ENCODE measurements at regions not wholly inside any gene's neighbourhood (a gene's known extent, or its start where the extent isn't known, plus 50 kb on each side); places are given as distances from the start of the nearest gene placed in this dataset.
"Not testable (repeated sequence)": the region's sequence is repeated elsewhere in the genome, so short reads cannot be mapped to it uniquely, and the experiment has no call there.

- no peak overlapping the region for H3K4me3 ChIP-seq (ENCODE audit: low read depth, low read length)
- TF ChIP-seq CTCF (IDR thresholded peaks at IDR 0.05; ENCODE audit: insufficient read depth, low read length), result no peak
- DNase-seq (ENCODE audit: low read depth), result no peak
Observed at GRCh38 chrX:94288972-94289371, 615.0 kb downstream of the FAM133A start.

GRCh38 chrX:94302446-94302845, 628.4 kb downstream of the FAM133A start:
- DNase-seq (ENCODE audit: low read depth), result no peak
- no peak for TF ChIP-seq CTCF (IDR thresholded peaks at IDR 0.05; ENCODE audit: insufficient read depth, low read length)
- H3K4me3 ChIP-seq (ENCODE audit: low read depth, low read length), result no peak overlapping the region

GRCh38 chrX:94329182-94329581, 655.2 kb downstream of the FAM133A start:
- H3K4me3 ChIP-seq (ENCODE audit: low read depth, low read length), result no peak overlapping the region
- no peak for TF ChIP-seq CTCF (IDR thresholded peaks at IDR 0.05; ENCODE audit: insufficient read depth, low read length)
- DNase-seq (ENCODE audit: low read depth), result no peak

- H3K4me3 ChIP-seq (ENCODE audit: low read depth, low read length); DNase-seq (ENCODE audit: low read depth): not testable (repeated sequence)
Observed at GRCh38 chrX:94341730-94342129, 667.7 kb downstream of the FAM133A start.

- no peak for TF ChIP-seq CTCF (IDR thresholded peaks at IDR 0.05; ENCODE audit: insufficient read depth, low read length)
- DNase-seq (ENCODE audit: low read depth), result no peak
- no peak overlapping the region for H3K4me3 ChIP-seq (ENCODE audit: low read depth, low read length)
Observed at GRCh38 chrX:94361241-94361640, 687.2 kb downstream of the FAM133A start.

GRCh38 chrX:94365736-94366135, 691.7 kb downstream of the FAM133A start:
- DNase-seq (ENCODE audit: low read depth), result no peak
- H3K4me3 ChIP-seq (ENCODE audit: low read depth, low read length), result no peak overlapping the region
- no peak for TF ChIP-seq CTCF (IDR thresholded peaks at IDR 0.05; ENCODE audit: insufficient read depth, low read length)

- TF ChIP-seq CTCF (IDR thresholded peaks at IDR 0.05; ENCODE audit: insufficient read depth, low read length), result no peak
- DNase-seq (ENCODE audit: low read depth), result no peak
Observed at GRCh38 chrX:94366616-94367015, 692.6 kb downstream of the FAM133A start.

More at GRCh38 chrX:94366616-94367015, 692.6 kb downstream of the FAM133A start:
- no peak overlapping the region for H3K4me3 ChIP-seq (ENCODE audit: low read depth, low read length)

Data from fibroblast of the aortic adventitia (primary cell).